ENCODE measurements at regions not wholly inside any gene's neighbourhood (a gene's known extent, or its start where the extent isn't known, plus 50 kb on each side); places are given as distances from the start of the nearest gene placed in this dataset.

DNA sequence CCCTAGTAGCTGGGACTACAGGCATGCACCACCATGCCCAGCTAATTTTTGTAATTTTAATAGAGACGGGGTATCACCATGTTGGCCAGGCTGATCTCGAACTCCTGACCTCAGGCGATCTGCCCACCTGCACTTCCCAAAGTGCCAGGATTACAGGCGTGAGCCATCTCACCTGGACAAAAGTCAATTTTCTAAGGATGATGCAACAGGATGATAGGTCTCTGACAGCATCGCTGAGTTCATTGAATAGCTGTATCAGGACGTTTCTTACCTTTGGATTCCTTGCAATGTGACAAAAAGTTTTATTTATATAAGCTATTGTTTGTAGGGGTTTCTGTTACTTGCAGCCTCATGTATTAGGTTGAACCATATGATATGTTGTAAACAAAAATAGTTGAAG lies 55.5 kb upstream of the PCED1B start:
- no peaks in the 10 kb centered on the region for H3K27me3 ChIP-seq (ENCODE audit: control insufficient read depth, insufficient read depth, low read length, poor library complexity, severe bottlenecking)
- H3K36me3 ChIP-seq (ENCODE audit: control insufficient read depth, insufficient read depth, low read length) = no peaks in the 10 kb centered on the region
- WGBS, 2 experiments = 90 to 91% methylated on average over 6 of the region's 6 CpGs
- no peak overlapping the region for H3K4me3 ChIP-seq (ENCODE audit: insufficient read depth, low read depth, low read length)
- no peak overlapping the region for H3K27ac ChIP-seq (ENCODE audit: insufficient read depth, low read depth, low read length, poor library complexity, severe bottlenecking)
- no peaks in the 10 kb centered on the region for H3K4me1 ChIP-seq (ENCODE audit: control insufficient read depth, insufficient read depth, low read length)
- H3K9me3 ChIP-seq (ENCODE audit: control insufficient read depth, low read length) = no peaks in the 10 kb centered on the region

DNA sequence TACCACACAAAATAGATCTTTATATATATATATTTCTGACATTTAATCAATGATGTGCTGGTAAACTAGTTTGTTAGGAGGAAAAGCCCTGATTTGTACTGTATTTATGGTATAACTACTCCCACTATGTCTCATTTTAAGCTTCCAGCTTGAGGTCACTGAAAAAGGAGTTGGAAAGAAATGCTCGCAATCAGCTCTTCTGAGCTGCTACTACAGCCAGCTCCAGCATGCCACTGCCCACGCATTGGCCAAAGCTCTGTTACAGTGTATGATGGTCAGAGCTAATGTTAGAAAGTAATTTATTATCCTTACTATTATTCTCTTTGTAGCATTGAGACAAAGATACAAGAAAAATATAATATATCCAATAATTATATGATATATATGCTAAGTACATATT lies 55.0 kb upstream of the PCED1B start:
- H3K27ac ChIP-seq (ENCODE audit: insufficient read depth, low read depth, low read length, poor library complexity, severe bottlenecking) = no peak overlapping the region
- WGBS, 2 experiments = 98 to 100% methylated on average over 2 of the region's 2 CpGs
- H3K4me1 ChIP-seq (ENCODE audit: control insufficient read depth, insufficient read depth, low read length) = no peaks in the 10 kb centered on the region
- no peaks in the 10 kb centered on the region for H3K9me3 ChIP-seq (ENCODE audit: control insufficient read depth, low read length)
- H3K27me3 ChIP-seq (ENCODE audit: control insufficient read depth, insufficient read depth, low read length, poor library complexity, severe bottlenecking) = no peaks in the 10 kb centered on the region
- H3K36me3 ChIP-seq (ENCODE audit: control insufficient read depth, insufficient read depth, low read length) = no peaks in the 10 kb centered on the region
- H3K4me3 ChIP-seq (ENCODE audit: insufficient read depth, low read depth, low read length) = no peak overlapping the region

DNA sequence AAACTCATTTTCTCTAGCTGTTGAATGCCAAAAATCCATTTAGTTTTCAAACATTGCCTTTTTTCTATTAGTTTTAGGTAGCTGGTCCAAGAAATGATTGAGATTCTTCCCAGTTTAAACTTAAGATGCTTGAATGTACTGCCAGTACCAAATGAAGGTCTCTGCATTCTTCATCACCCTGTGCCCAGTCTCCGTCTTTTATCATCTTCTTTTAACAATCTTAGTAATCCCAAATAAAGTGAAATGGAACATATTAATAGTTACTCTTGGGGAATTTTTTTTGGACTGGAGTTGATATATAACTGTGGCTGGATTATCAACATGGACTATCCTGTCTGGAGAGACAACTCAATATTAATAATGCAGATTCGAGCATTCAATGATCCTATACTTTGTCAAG lies 54.1 kb upstream of the PCED1B start:
- Histone ChIP-seq H3K9me3 (ENCODE audit: control insufficient read depth, low read length) (no peaks in the 10 kb centered on the region), H3K27ac (ENCODE audit: insufficient read depth, low read depth, low read length, poor library complexity, severe bottlenecking) (no peak overlapping the region), H3K36me3 (ENCODE audit: control insufficient read depth, insufficient read depth, low read length) (no peaks in the 10 kb centered on the region), H3K4me1 (ENCODE audit: control insufficient read depth, insufficient read depth, low read length) (no peaks in the 10 kb centered on the region), H3K4me3 (ENCODE audit: insufficient read depth, low read depth, low read length) (no peak overlapping the region), H3K27me3 (ENCODE audit: control insufficient read depth, insufficient read depth, low read length, poor library complexity, severe bottlenecking) (no peaks in the 10 kb centered on the region)
- 85 to 86% methylated on average over 1 of the region's 2 CpGs for WGBS, 2 experiments

DNA sequence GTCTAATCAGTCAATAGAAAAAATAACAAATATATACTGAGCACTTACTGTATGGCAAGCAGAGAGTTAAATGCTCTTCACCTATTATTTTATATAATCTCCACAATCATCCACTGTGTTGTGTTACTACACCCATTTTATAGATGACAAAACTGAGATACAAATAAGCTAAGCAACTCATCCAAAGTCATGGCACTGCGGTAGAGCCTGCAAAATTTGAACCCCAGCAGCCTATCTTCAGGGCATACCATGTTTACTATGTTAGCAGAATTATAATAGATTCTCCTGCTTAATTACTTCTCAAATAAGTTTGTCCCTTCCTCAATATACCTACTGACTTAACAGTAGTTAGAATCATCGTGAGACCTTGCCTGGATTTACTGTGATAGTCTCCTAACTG lies 53.6 kb upstream of the PCED1B start:
- Histone ChIP-seq H3K9me3 (ENCODE audit: control insufficient read depth, low read length) (no peaks in the 10 kb centered on the region), H3K27me3 (ENCODE audit: control insufficient read depth, insufficient read depth, low read length, poor library complexity, severe bottlenecking) (no peaks in the 10 kb centered on the region), H3K4me3 (ENCODE audit: insufficient read depth, low read depth, low read length) (no peak overlapping the region), H3K4me1 (ENCODE audit: control insufficient read depth, insufficient read depth, low read length) (no peaks in the 10 kb centered on the region), H3K36me3 (ENCODE audit: control insufficient read depth, insufficient read depth, low read length) (no peaks in the 10 kb centered on the region), H3K27ac (ENCODE audit: insufficient read depth, low read depth, low read length, poor library complexity, severe bottlenecking) (no peak overlapping the region)
- WGBS, 2 experiments = 92 to 93% methylated on average over 2 of the region's 2 CpGs

DNA sequence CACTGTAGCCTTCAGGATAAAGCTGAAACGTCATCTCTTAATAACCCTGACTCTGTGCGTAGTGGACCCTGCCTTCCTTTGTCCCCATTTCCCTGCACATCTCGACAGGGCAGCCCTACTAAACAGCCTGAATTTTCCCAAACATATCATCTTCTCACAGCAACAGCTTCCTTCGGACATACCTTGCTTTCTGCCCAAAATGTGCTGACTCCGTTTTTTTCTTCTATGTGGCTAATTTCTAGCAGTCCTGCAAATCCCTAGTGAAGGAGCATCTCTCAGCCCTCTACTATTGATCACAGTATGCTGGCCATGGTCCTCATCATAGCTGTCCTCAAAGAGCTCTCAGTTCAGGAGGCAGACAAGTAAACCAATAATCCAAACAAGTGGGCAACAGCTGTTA lies 53.1 kb upstream of the PCED1B start:
- 89% methylated on average over 5 of the region's 5 CpGs for WGBS, 2 experiments
- Histone ChIP-seq H3K4me3 (ENCODE audit: insufficient read depth, low read depth, low read length) (no peak overlapping the region), H3K36me3 (ENCODE audit: control insufficient read depth, insufficient read depth, low read length) (no peaks in the 10 kb centered on the region), H3K9me3 (ENCODE audit: control insufficient read depth, low read length) (no peaks in the 10 kb centered on the region), H3K27me3 (ENCODE audit: control insufficient read depth, insufficient read depth, low read length, poor library complexity, severe bottlenecking) (no peaks in the 10 kb centered on the region), H3K4me1 (ENCODE audit: control insufficient read depth, insufficient read depth, low read length) (no peaks in the 10 kb centered on the region), H3K27ac (ENCODE audit: insufficient read depth, low read depth, low read length, poor library complexity, severe bottlenecking) (no peak overlapping the region)

All from ectodermal cell (in vitro differentiated cells).